Activated CD4-positive, alpha-beta T cell treated with anti-CD3 and anti-CD28 coated beads, Interleukin-2, amount 10 ng/mL, durations not matched to agents 7 days and 5 days (primary cell): ENCODE measurements at regions not wholly inside any gene's neighbourhood (a gene's known extent, or its start where the extent isn't known, plus 50 kb on each side); places are given as distances from the start of the nearest gene placed in this dataset.

Experiments
- CTCF ChIA-PET: fragments of 350-600 bp; sonication (Branson Sonifier 250); formaldehyde crosslinking; loops from one replicate; lab custom pipeline; 2021; ENCODE audit warnings: antibody characterized with exemption; lab: Charles Lee
- POLR2A ChIA-PET: fragments of 350-600 bp; sonication (Branson Sonifier 250); formaldehyde crosslinking; loops from one replicate; lab custom pipeline; 2021; ENCODE audit warnings: antibody characterized with exemption; lab: Charles Lee
- DNase-seq: peaks from one replicate; pipeline ENCODE4 v3.0.0-alpha.2; 2020
- H3K27ac Mint-ChIP-seq: one replicate; pipeline ENCODE4 v1.8.0; 2021; ENCODE audit warnings: mild to moderate bottlenecking, moderate library complexity, mixed read lengths
- H3K27me3 Mint-ChIP-seq: one replicate; pipeline ENCODE4 v1.8.0; 2021; ENCODE audit warnings: mixed read lengths
- H3K36me3 Mint-ChIP-seq: one replicate; pipeline ENCODE4 v1.8.0; 2021; ENCODE audit warnings: low read depth, mixed read lengths
- H3K4me1 Mint-ChIP-seq: one replicate; pipeline ENCODE4 v1.8.0; 2021; ENCODE audit warnings: mixed read lengths
- H3K4me3 Mint-ChIP-seq: one replicate; pipeline ENCODE4 v1.8.0; 2021; ENCODE audit warnings: mild to moderate bottlenecking, moderate library complexity, mixed read lengths
- H3K9me3 Mint-ChIP-seq: one replicate; pipeline ENCODE4 v1.8.0; 2021; ENCODE audit warnings: mixed read lengths

- H3K9me3 Mint-ChIP-seq: peaks cover 6% of the 10 kb centered on the region
- no peaks in the 10 kb centered on the region for H3K4me1 Mint-ChIP-seq
- H3K4me3 Mint-ChIP-seq: no peak overlapping the region
- no peak overlapping the region for H3K27ac Mint-ChIP-seq
- DNase-seq: no peak
- H3K27me3 Mint-ChIP-seq: no peaks in the 10 kb centered on the region
- ChIA-PET CTCF (no interaction called here), POLR2A (no interaction called here)
- H3K36me3 Mint-ChIP-seq: no peaks in the 10 kb centered on the region
Measured at GRCh38 chr7:13673290-13673689, 316.2 kb downstream of the ETV1 start.

DNA sequence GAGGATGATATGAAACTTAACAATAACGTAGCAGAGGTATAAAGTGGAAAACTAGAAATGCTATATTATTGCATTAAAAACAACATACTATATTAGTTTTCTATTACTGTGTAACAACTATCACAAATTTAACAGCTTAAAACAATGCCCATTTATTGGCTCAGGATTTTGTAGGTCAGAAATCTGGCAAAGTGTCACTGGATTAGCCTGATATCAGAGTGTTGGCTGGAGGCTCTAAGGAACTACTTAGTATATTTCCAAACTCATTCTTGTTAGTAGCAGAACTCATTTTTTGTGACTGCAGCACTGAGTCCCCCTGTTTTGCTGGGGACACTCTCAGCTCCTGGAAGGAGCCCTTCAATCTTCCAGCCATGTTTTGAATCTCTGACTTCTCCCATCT is 306.8 kb downstream of the ETV1 start:
- H3K27ac Mint-ChIP-seq: no peak overlapping the region
- CTCF ChIA-PET: no interaction called here
- no peaks in the 10 kb centered on the region for H3K36me3 Mint-ChIP-seq
- no peaks in the 10 kb centered on the region for H3K4me1 Mint-ChIP-seq
- H3K4me3 Mint-ChIP-seq: no peak overlapping the region
- no peak for DNase-seq
- no peaks in the 10 kb centered on the region for H3K27me3 Mint-ChIP-seq
- POLR2A ChIA-PET: no interaction called here
- H3K9me3 Mint-ChIP-seq: peaks cover 2% of the 10 kb centered on the region

GRCh38 chr7:13687500-13687899 is 302.0 kb downstream of the ETV1 start:
- POLR2A ChIA-PET: no interaction called here
- H3K27ac Mint-ChIP-seq: no peak overlapping the region
- no peak for DNase-seq
- no peaks in the 10 kb centered on the region for H3K27me3 Mint-ChIP-seq
- CTCF ChIA-PET: no interaction called here
- no peak overlapping the region for H3K4me3 Mint-ChIP-seq
- H3K36me3 Mint-ChIP-seq: no peaks in the 10 kb centered on the region
- no peaks in the 10 kb centered on the region for H3K4me1 Mint-ChIP-seq
- no peaks in the 10 kb centered on the region for H3K9me3 Mint-ChIP-seq

- Mint-ChIP-seq H3K9me3 (no peaks in the 10 kb centered on the region), H3K36me3 (no peaks in the 10 kb centered on the region), H3K4me1 (no peaks in the 10 kb centered on the region), H3K27me3 (no peaks in the 10 kb centered on the region), H3K4me3 (no peak overlapping the region), H3K27ac (no peak overlapping the region)
- no peak for DNase-seq
- ChIA-PET CTCF (no interaction called here), POLR2A (no interaction called here)
Measured at GRCh38 chr7:13692548-13692947, 296.9 kb downstream of the ETV1 start.

GRCh38 chr7:13702251-13702650 is 287.2 kb downstream of the ETV1 start:
- no peak overlapping the region for H3K27ac Mint-ChIP-seq
- peaks cover 7% of the 10 kb centered on the region for H3K9me3 Mint-ChIP-seq
- CTCF ChIA-PET: no interaction called here
- no peaks in the 10 kb centered on the region for H3K36me3 Mint-ChIP-seq
- no peak overlapping the region for H3K4me3 Mint-ChIP-seq
- no peak for DNase-seq
- no peaks in the 10 kb centered on the region for H3K4me1 Mint-ChIP-seq
- no peaks in the 10 kb centered on the region for H3K27me3 Mint-ChIP-seq
- POLR2A ChIA-PET: no interaction called here

DNA sequence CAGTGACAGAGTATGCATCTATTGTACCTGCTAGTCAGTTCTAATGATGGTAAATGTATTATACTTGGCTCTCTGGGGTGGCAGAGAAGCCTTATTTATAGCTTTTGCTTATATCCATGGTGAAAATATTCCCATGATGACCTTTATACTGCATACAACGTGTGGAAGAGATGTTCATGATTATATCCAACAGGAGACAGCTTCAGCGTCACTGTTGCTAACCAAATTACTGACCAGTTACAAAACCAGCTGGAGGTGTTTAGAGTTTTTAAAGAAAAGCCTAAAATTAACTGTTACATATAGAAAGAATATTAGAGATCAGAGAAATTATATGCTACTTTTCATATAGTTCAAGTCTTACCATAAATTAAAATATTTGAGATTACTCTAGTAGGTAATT is 280.8 kb downstream of the ETV1 start:
- no peaks in the 10 kb centered on the region for H3K4me1 Mint-ChIP-seq
- DNase-seq: no peak

GRCh38 chr7:13713092-13713491 is 276.4 kb downstream of the ETV1 start:
- ChIA-PET POLR2A (no interaction called here), CTCF (no interaction called here)
- Mint-ChIP-seq H3K27me3 (no peaks in the 10 kb centered on the region), H3K36me3 (no peaks in the 10 kb centered on the region), H3K9me3 (no peaks in the 10 kb centered on the region), H3K27ac (no peak overlapping the region), H3K4me3 (no peak overlapping the region), H3K4me1 (no peaks in the 10 kb centered on the region)
- no peak for DNase-seq

More for the DNA sequence above, 280.8 kb downstream of the ETV1 start:
- Mint-ChIP-seq H3K9me3 (no peaks in the 10 kb centered on the region), H3K4me3 (no peak overlapping the region), H3K27me3 (no peaks in the 10 kb centered on the region), H3K36me3 (no peaks in the 10 kb centered on the region), H3K27ac (no peak overlapping the region)
- ChIA-PET POLR2A (no interaction called here), CTCF (no interaction called here)

- Mint-ChIP-seq H3K36me3 (no peaks in the 10 kb centered on the region), H3K4me3 (no peak overlapping the region), H3K27me3 (no peaks in the 10 kb centered on the region), H3K4me1 (no peaks in the 10 kb centered on the region), H3K9me3 (no peaks in the 10 kb centered on the region), H3K27ac (no peak overlapping the region)
- CTCF ChIA-PET: no interaction called here
- POLR2A ChIA-PET: no interaction called here
- DNase-seq: no peak
Measured at GRCh38 chr7:13715534-13715933, 273.9 kb downstream of the ETV1 start.

GRCh38 chr7:13717031-13717430 is 272.4 kb downstream of the ETV1 start:
- H3K27ac Mint-ChIP-seq: no peak overlapping the region
- ChIA-PET CTCF (no interaction called here), POLR2A (no interaction called here)
- H3K4me3 Mint-ChIP-seq: no peak overlapping the region
- no peaks in the 10 kb centered on the region for H3K4me1 Mint-ChIP-seq
- no peak for DNase-seq
- H3K36me3 Mint-ChIP-seq: no peaks in the 10 kb centered on the region
- H3K27me3 Mint-ChIP-seq: no peaks in the 10 kb centered on the region
- no peaks in the 10 kb centered on the region for H3K9me3 Mint-ChIP-seq

- Mint-ChIP-seq H3K4me3 (no peak overlapping the region), H3K4me1 (no peaks in the 10 kb centered on the region), H3K27ac (no peak overlapping the region), H3K9me3 (no peaks in the 10 kb centered on the region), H3K27me3 (no peaks in the 10 kb centered on the region), H3K36me3 (no peaks in the 10 kb centered on the region)
- ChIA-PET CTCF (interaction anchor here (1.0 kb wide), 1 partner anchor 10 kb away, joined by 4 read pairs; no protein-coding TSS in a partner anchor), POLR2A (no interaction called here)
- no peak for DNase-seq
Measured at GRCh38 chr7:13724191-13724976, 265.1 kb downstream of the ETV1 start.

GRCh38 chr7:13724977-13725566 is 264.4 kb downstream of the ETV1 start:
- DNase-seq: no peak
- ChIA-PET CTCF (no interaction called here), POLR2A (no interaction called here)
- no peaks in the 10 kb centered on the region for H3K4me1 Mint-ChIP-seq
- H3K27me3 Mint-ChIP-seq: no peaks in the 10 kb centered on the region
- no peak overlapping the region for H3K4me3 Mint-ChIP-seq
- H3K27ac Mint-ChIP-seq: no peak overlapping the region
- no peaks in the 10 kb centered on the region for H3K36me3 Mint-ChIP-seq
- H3K9me3 Mint-ChIP-seq: no peaks in the 10 kb centered on the region

- H3K27ac Mint-ChIP-seq: no peak overlapping the region
- DNase-seq: no peak
- no peak overlapping the region for H3K4me3 Mint-ChIP-seq
- no peaks in the 10 kb centered on the region for H3K27me3 Mint-ChIP-seq
- POLR2A ChIA-PET: no interaction called here
- H3K36me3 Mint-ChIP-seq: no peaks in the 10 kb centered on the region
- no peaks in the 10 kb centered on the region for H3K9me3 Mint-ChIP-seq
- CTCF ChIA-PET: no interaction called here
- H3K4me1 Mint-ChIP-seq: no peaks in the 10 kb centered on the region
Measured at GRCh38 chr7:13725591-13725990, 263.9 kb downstream of the ETV1 start.

GRCh38 chr7:13727279-13727678 is 262.2 kb downstream of the ETV1 start:
- no peaks in the 10 kb centered on the region for H3K27me3 Mint-ChIP-seq
- H3K4me3 Mint-ChIP-seq: no peak overlapping the region
- no peak for DNase-seq
- H3K36me3 Mint-ChIP-seq: no peaks in the 10 kb centered on the region
- ChIA-PET POLR2A (no interaction called here), CTCF (no interaction called here)
- no peaks in the 10 kb centered on the region for H3K9me3 Mint-ChIP-seq
- no peak overlapping the region for H3K27ac Mint-ChIP-seq
- H3K4me1 Mint-ChIP-seq: no peaks in the 10 kb centered on the region

DNA sequence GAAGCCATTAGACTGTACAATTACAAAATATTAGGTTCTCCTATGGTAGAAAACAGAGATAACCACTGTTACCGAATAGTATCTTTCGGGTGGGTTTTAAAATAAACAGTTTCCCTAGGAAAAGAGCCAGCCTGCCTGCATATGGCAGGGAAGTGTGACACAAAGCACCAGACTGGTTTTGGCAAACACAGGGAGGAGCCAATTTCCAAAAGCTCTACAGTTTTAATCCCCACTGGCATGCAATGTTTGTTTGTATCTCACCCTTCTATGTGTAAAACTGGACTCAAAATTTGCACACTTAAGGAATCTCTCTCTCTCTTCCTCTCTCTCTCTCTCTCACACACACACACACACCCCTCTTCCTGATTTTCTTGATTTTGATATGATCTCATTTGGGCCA is 261.7 kb downstream of the ETV1 start:
- no peak for DNase-seq
- Mint-ChIP-seq H3K27ac (no peak overlapping the region), H3K4me1 (no peaks in the 10 kb centered on the region), H3K9me3 (no peaks in the 10 kb centered on the region), H3K27me3 (no peaks in the 10 kb centered on the region), H3K36me3 (no peaks in the 10 kb centered on the region), H3K4me3 (no peak overlapping the region)
- POLR2A ChIA-PET: no interaction called here
- CTCF ChIA-PET: no interaction called here
